ENCODE measurements at regions not wholly inside any gene's neighbourhood (a gene's known extent, or its start where the extent isn't known, plus 50 kb on each side); places are given as distances from the start of the nearest gene placed in this dataset.

GRCh38 chr12:91871751-91872150, 273.9 kb downstream of the BTG1 start:
- TF ChIP-seq CTCF (IDR thresholded peaks at IDR 0.05; ENCODE audit: low read length) (no peak), EZH2 (IDR thresholded peaks at IDR 0.05; ENCODE audit: borderline replicate concordance, low read length) (no peak)
